Duodenal mucosa (tissue), 2 donors: ENCODE measurements at regions not wholly inside any gene's neighbourhood (a gene's known extent, or its start where the extent isn't known, plus 50 kb on each side); places are given as distances from the start of the nearest gene placed in this dataset.

Experiments
- H3K27ac ChIP-seq: one replicate; pipeline ENCODE4 v1.7.0; 2013; ENCODE audit warnings: low read depth, low read length
- H3K27me3 ChIP-seq, 2 donors: one replicate each; pipeline ENCODE4 v1.7.0; 2013; ENCODE audit warnings: low read length in 2 of 2, control low read depth in 1 of 2; ENCODE audit not compliant: insufficient read depth in 2 of 2, control insufficient read depth in 1 of 2
- H3K36me3 ChIP-seq, 2 donors: one replicate each; pipeline ENCODE4 v1.7.0; 2013; ENCODE audit warnings: low read length in 2 of 2, control low read depth in 1 of 2; ENCODE audit not compliant: insufficient read depth in 2 of 2, control insufficient read depth in 1 of 2
- H3K4me1 ChIP-seq, 2 donors: one replicate each; pipeline ENCODE4 v1.7.0; 2013; ENCODE audit warnings: low read length in 2 of 2, control low read depth in 1 of 2; ENCODE audit not compliant: insufficient read depth in 2 of 2, control insufficient read depth in 1 of 2
- H3K4me3 ChIP-seq, 2 donors: one replicate each; pipeline ENCODE4 v1.7.0; 2013; ENCODE audit warnings: low read length in 2 of 2, low read depth in 1 of 2
- H3K9ac ChIP-seq, 2 donors: one replicate each; pipeline ENCODE4 v1.7.0; 2013; ENCODE audit warnings: low read length in 2 of 2, low read depth in 1 of 2
- H3K9me3 ChIP-seq, 2 donors: one replicate each; pipeline ENCODE4 v1.7.0; 2013; ENCODE audit warnings: low read length in 2 of 2, control low read depth in 1 of 2; ENCODE audit not compliant: control insufficient read depth in 1 of 2

DNA sequence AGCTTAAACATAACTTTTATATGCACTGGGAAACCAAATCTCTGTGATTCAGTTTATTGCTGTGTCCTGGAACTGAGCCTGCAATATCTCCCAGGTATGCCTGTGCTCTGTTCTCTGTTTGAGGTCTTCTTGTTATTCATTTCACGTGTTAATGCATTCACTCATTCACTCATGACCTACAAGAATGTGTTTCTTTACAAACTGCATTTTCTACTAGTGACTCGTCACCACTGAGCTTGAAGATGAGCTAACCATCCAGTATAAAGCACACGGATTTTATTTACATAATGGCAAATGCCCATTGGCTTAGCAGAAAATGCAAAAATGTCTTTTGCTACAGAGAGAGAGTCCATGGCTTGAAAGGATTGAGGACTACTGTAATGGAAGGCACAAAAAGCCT lies 75.0 kb upstream of the DUSP10 start:
- H3K4me3 ChIP-seq: no peak overlapping the region
- H3K36me3 ChIP-seq: no peaks in the 10 kb centered on the region
- no peak overlapping the region for H3K9ac ChIP-seq
- no peaks in the 10 kb centered on the region for H3K4me1 ChIP-seq
- no peaks in the 10 kb centered on the region for H3K9me3 ChIP-seq
- no peak overlapping the region for H3K27ac ChIP-seq
- H3K27me3 ChIP-seq: no peaks in the 10 kb centered on the region

DNA sequence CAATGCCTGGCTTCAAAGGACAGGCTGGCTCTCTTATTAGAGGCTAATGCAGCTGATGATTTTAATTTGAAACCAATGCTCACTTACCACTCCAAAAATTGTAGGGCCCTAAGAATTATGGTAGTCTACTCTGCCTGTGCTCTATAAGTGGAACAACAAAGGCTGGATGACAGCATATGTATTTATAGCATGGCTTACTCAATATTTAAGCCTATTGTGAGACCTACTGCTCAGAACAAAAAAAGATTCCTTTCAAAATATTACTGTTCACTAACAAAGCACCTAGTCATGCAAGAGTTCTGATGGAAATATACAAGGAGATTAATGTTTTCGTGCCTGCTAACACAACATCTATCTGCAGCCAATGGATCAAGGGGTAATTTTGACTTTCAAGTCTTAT lies 73.8 kb upstream of the DUSP10 start:
- Histone ChIP-seq H3K4me1 (no peaks in the 10 kb centered on the region), H3K27me3 (no peaks in the 10 kb centered on the region), H3K27ac (no peak overlapping the region), H3K4me3 (no peak overlapping the region), H3K36me3 (no peaks in the 10 kb centered on the region), H3K9me3 (no peaks in the 10 kb centered on the region), H3K9ac (no peak overlapping the region)

DNA sequence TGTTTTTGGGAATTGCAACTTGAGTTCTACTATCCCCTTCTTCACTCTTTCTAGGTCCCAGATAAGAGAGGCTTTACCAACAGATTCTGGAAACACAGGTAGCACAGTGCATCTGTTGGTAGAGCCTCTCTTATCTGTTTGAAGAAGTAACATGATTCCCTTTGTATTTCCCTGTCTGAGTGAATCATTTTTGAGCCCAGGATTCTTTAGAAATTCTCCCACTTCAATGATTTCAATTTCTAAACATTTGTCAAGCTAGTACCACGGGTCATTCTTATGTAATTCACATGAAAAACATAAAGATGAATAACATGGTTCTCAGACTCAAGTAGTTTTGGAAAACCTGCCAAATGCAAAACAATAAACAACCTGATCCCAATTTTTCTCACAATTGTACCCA lies 72.0 kb upstream of the DUSP10 start:
- H3K9ac ChIP-seq: no peak overlapping the region
- H3K27me3 ChIP-seq: no peaks in the 10 kb centered on the region
- no peaks in the 10 kb centered on the region for H3K9me3 ChIP-seq
- H3K36me3 ChIP-seq: no peaks in the 10 kb centered on the region
- H3K4me3 ChIP-seq: no peak overlapping the region
- H3K4me1 ChIP-seq: peaks cover 4 to 5% of the 10 kb centered on the region in 2 donors
- H3K27ac ChIP-seq: no peak overlapping the region

DNA sequence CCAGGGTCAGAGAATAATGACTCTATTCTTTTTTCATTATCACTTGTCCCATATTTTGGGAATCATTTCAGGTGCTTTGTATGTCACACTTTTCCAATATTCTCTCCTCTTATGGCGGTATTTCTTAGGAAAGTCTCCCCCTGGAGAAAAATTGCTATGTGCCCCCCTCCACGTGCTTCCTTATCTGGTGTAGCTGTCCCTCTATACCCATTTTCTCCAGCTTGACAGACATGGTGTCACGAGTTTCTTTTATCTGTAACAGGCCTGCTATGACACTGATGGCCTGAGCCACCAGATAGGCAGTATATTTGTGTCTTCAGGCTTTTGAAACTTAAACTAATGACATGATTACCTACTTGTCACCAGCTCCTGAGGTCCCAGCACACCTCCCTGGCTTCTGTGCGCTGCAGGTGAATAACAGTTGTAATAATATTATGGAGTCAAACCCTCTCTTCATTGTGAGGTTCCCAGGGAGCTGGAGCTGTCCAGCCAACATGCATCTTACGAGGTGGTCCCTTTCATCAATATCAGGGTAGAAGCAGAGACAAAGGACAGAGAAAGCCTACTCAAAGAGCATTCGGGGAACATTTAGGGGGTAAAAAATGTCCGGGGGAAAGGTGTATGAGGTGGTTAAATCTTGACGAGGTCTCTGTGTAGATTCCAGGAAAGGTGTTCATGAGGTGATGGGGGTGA lies 71.2 kb upstream of the DUSP10 start:
- Histone ChIP-seq H3K4me1 (peaks cover 4 to 5% of the 10 kb centered on the region in 2 donors), H3K27ac (no peak overlapping the region), H3K4me3 (no peak overlapping the region), H3K9me3 (no peaks in the 10 kb centered on the region), H3K9ac (no peak overlapping the region), H3K36me3 (no peaks in the 10 kb centered on the region), H3K27me3 (no peaks in the 10 kb centered on the region)

DNA sequence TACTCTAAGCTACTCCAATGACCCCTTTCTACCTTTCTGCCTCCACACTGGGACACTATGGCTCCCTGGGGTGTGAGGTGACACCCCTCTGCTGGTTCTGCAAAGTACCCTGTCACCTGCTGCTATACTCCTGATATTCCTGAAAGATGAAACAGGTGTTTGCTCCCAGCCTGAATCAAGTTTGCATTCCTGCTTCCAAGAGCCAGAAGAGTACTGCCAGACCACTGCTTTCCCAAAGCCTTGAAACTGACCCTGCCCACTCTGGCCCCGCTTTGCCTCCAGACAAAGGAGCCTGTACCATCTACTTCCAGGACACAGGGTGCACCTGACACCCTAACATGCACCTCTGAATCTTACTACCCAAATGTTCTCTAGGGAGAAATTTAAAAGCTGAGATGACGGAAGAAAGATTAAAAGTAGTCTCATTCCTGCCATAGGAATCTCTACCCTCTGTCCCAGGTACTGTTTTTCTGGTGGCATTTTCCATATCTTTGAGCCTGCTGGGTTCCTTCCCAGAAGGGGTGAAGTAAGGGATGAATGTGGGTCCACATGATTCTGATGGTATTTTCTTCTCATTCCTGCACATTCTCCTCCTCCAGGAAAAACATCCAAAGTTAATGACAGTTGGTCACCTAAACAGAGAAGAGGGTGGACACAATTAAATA lies 70.3 kb upstream of the DUSP10 start:
- Histone ChIP-seq H3K9ac (no peak overlapping the region), H3K9me3 (no peaks in the 10 kb centered on the region), H3K36me3 (no peaks in the 10 kb centered on the region), H3K27me3 (no peaks in the 10 kb centered on the region), H3K27ac (no peak overlapping the region), H3K4me3 (no peak overlapping the region), H3K4me1 (peaks cover 4 to 5% of the 10 kb centered on the region in 2 donors)

DNA sequence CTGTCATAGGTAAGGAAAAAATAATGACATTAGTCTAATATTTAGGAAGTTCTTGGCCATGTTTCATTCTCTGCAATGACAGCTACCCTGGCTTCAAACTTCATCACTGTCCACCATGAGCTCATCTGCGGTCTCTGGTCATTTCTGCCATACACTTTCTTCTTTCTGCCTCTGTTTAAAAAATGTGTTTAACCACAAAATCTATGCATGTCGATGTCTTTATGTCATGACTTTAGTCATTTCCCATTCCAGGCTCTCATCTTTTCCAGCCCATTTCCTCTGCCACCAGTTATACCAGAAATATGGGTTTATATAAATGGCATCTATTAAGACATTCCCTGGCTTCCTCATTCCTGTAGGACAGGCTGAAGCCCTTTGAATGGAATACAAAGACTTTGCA lies 68.5 kb upstream of the DUSP10 start:
- Histone ChIP-seq H3K9me3 (no peaks in the 10 kb centered on the region), H3K27ac (no peak overlapping the region), H3K27me3 (no peaks in the 10 kb centered on the region), H3K36me3 (no peaks in the 10 kb centered on the region), H3K9ac (no peak overlapping the region), H3K4me1 (peaks cover 4 to 5% of the 10 kb centered on the region in 2 donors), H3K4me3 (no peak overlapping the region)

DNA sequence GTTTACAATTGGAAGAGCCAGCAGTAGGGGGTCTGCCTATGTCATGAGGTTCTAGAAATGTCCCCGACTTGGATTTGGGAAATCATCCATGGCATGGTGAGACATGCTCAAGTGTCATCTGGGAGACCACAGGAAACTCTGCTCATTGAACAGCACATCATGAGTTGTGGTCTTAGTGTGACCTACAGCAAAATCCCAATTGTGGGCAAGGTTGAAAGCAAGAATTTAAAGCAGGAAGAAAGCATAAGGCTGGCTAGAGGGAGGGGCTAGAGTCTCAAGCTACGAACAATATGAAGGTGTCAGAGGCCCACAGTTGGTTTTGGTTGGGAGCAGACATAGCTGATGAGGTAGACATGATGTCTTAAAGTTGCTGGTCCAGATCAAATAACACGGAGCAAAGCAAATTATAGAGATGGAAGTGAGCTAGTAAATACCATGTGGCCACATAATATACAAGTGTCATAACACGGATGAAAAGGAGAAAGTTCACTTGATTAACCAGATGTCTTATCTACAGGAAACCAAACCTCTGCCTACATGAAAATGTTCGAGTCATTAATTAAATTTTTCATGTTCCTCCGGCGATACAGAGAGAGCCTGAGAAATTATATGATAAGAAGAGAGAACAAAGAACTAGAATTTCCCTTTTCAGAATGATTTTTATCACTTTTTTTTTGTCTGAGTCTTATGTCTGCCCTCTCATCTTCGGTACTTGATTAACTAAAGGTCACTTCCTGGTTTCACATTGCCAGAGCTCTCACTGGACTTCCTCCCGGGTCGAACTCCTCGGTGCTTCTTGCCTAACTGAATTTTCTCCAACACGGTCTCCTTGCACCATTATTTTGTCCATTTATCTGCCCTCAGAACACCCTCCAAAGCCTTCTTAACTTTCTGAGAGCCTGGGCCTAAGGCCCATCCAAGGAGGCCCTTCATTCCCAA lies 67.5 kb upstream of the DUSP10 start:
- no peak overlapping the region for H3K4me3 ChIP-seq
- no peaks in the 10 kb centered on the region for H3K9me3 ChIP-seq
- no peak overlapping the region for H3K27ac ChIP-seq
- H3K9ac ChIP-seq: no peak overlapping the region
- H3K4me1 ChIP-seq: peaks cover 4 to 5% of the 10 kb centered on the region in 2 donors
- no peaks in the 10 kb centered on the region for H3K36me3 ChIP-seq
- no peaks in the 10 kb centered on the region for H3K27me3 ChIP-seq

DNA sequence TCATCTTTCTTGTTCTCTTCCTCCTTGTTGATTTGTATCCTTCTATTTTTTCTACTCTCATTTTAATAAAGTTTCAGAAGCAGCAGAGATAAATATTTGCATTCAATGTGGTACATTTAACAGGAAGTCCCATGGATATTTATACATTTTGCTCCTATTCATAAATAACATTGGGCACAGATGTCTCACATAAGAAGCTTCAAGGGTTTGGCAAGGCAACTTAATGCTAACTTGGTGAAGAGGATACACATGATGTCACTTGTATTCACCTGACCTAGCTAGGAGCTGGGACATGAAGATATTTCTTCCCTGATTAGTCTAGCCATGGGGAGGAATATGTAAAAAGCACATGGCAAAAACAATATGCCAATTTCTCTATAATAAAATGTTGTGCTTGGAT lies 65.1 kb upstream of the DUSP10 start:
- Histone ChIP-seq H3K9me3 (no peaks in the 10 kb centered on the region), H3K27me3 (no peaks in the 10 kb centered on the region), H3K9ac (no peak overlapping the region), H3K27ac (no peak overlapping the region), H3K4me1 (peaks cover 4 to 5% of the 10 kb centered on the region in 2 donors), H3K36me3 (no peaks in the 10 kb centered on the region), H3K4me3 (no peak overlapping the region)

DNA sequence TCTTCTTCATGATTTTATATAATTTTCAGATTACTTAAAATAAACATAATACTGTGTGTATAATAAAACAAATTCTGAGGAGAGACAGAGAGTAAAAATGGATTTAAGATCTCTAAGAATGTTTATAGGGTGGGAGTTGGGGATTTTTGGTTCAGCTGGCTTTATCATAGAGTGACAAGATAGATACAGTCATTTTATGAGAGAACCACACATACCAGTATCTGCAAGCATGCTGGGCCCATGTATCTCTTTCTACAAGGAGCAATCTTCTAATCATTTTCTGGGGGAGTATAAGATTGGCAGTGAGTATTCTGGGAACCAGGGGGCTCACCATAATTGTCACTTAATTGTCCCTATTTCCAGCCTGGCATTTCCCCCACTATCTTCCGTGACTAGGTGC lies 64.3 kb upstream of the DUSP10 start:
- H3K36me3 ChIP-seq: no peaks in the 10 kb centered on the region
- H3K27ac ChIP-seq: no peak overlapping the region
- peaks cover 4 to 5% of the 10 kb centered on the region in 2 donors for H3K4me1 ChIP-seq
- no peaks in the 10 kb centered on the region for H3K27me3 ChIP-seq
- H3K9ac ChIP-seq: no peak overlapping the region
- no peaks in the 10 kb centered on the region for H3K9me3 ChIP-seq
- no peak overlapping the region for H3K4me3 ChIP-seq

DNA sequence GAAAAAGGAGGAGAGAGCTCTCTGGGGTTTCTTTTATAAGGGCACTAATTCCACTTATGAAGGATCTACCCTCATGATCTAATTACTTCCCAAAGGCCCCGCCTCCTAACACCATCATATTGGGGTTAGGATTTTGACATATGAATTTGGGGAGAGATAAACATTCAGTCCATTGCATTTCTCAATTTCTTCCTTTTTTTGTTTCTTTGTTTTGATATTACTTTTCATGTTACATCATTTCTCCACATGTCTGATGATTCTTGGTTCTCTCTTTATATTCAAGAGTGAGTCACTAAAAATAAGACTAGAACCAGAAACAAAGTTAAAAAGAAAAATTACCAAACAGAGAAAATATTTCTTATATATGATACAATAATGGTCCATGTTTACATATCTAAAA lies 63.2 kb upstream of the DUSP10 start:
- Histone ChIP-seq H3K27ac (no peak overlapping the region), H3K4me1 (peaks cover 4 to 5% of the 10 kb centered on the region in 2 donors), H3K9ac (no peak overlapping the region), H3K4me3 (no peak overlapping the region), H3K27me3 (no peaks in the 10 kb centered on the region), H3K9me3 (no peaks in the 10 kb centered on the region), H3K36me3 (no peaks in the 10 kb centered on the region)
